ENCODE measurements at regions not wholly inside any gene's neighbourhood (a gene's known extent, or its start where the extent isn't known, plus 50 kb on each side); places are given as distances from the start of the nearest gene placed in this dataset.

GRCh38 chr22:27195094-27195493 is 537.7 kb downstream of the MIAT start:
- Histone ChIP-seq H2AFZ (ENCODE audit: low read depth, low read length) (no peak overlapping the region), H3K4me1 (ENCODE audit: low read length) (no peaks in the 10 kb centered on the region), H3K79me2 (ENCODE audit: low read length) (no peaks in the 10 kb centered on the region), H3K27ac (ENCODE audit: low read length) (no peak overlapping the region), H4K20me1 (ENCODE audit: insufficient read depth, low read length) (no peaks in the 10 kb centered on the region), H3K36me3 (replicated peaks; ENCODE audit: low read depth, low read length) (no peaks in the 10 kb centered on the region), H3K27me3 (ENCODE audit: low read depth, low read length) (peaks cover 8% of the 10 kb centered on the region), H3K4me2 (ENCODE audit: low read length) (no peak overlapping the region), H3K4me3 (ENCODE audit: low read length) (no peak overlapping the region), H3K9ac (ENCODE audit: low read length) (no peak overlapping the region), H3K9me3 (ENCODE audit: insufficient read depth, low read length) (no peaks in the 10 kb centered on the region)
- TF ChIP-seq EZH2phosphoT487 (IDR thresholded peaks at IDR 0.05; ENCODE audit: low read depth), result no peak
- TF ChIP-seq, protein P1, sequence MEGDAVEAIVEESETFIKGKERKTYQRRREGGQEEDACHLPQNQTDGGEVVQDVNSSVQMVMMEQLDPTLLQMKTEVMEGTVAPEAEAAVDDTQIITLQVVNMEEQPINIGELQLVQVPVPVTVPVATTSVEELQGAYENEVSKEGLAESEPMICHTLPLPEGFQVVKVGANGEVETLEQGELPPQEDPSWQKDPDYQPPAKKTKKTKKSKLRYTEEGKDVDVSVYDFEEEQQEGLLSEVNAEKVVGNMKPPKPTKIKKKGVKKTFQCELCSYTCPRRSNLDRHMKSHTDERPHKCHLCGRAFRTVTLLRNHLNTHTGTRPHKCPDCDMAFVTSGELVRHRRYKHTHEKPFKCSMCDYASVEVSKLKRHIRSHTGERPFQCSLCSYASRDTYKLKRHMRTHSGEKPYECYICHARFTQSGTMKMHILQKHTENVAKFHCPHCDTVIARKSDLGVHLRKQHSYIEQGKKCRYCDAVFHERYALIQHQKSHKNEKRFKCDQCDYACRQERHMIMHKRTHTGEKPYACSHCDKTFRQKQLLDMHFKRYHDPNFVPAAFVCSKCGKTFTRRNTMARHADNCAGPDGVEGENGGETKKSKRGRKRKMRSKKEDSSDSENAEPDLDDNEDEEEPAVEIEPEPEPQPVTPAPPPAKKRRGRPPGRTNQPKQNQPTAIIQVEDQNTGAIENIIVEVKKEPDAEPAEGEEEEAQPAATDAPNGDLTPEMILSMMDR (IDR thresholded peaks at IDR 0.05; ENCODE audit: low read depth, low read length), result no peak

- H3K4me1 ChIP-seq (ENCODE audit: low read length), result no peaks in the 10 kb centered on the region
- H4K20me1 ChIP-seq (ENCODE audit: insufficient read depth, low read length), result no peaks in the 10 kb centered on the region
- no peaks in the 10 kb centered on the region for H3K36me3 ChIP-seq (replicated peaks; ENCODE audit: low read depth, low read length)
- H3K9me3 ChIP-seq (ENCODE audit: insufficient read depth, low read length), result no peaks in the 10 kb centered on the region
- H3K4me2 ChIP-seq (ENCODE audit: low read length), result no peak overlapping the region
- no peaks in the 10 kb centered on the region for H3K79me2 ChIP-seq (ENCODE audit: low read length)
- no peak overlapping the region for H2AFZ ChIP-seq (ENCODE audit: low read depth, low read length)
- H3K27ac ChIP-seq (ENCODE audit: low read length), result no peak overlapping the region
- H3K27me3 ChIP-seq (ENCODE audit: low read depth, low read length), result peaks cover 8% of the 10 kb centered on the region
- no peak overlapping the region for H3K9ac ChIP-seq (ENCODE audit: low read length)
- no peak for TF ChIP-seq EZH2phosphoT487 (IDR thresholded peaks at IDR 0.05; ENCODE audit: low read depth)
- TF ChIP-seq, protein P1 (IDR thresholded peaks at IDR 0.05; ENCODE audit: low read depth, low read length), result no peak
- no peak overlapping the region for H3K4me3 ChIP-seq (ENCODE audit: low read length)
These were observed 538.1 kb downstream of the MIAT start for GRCh38 chr22:27195494-27195893.

GRCh38 chr22:27196606-27197005 is 539.2 kb downstream of the MIAT start:
- H3K4me2 ChIP-seq (ENCODE audit: low read length), result no peak overlapping the region
- no peak overlapping the region for H2AFZ ChIP-seq (ENCODE audit: low read depth, low read length)
- H3K79me2 ChIP-seq (ENCODE audit: low read length), result no peaks in the 10 kb centered on the region
- H3K9ac ChIP-seq (ENCODE audit: low read length), result no peak overlapping the region
- H3K27ac ChIP-seq (ENCODE audit: low read length), result no peak overlapping the region
- H4K20me1 ChIP-seq (ENCODE audit: insufficient read depth, low read length), result no peaks in the 10 kb centered on the region
- H3K4me3 ChIP-seq (ENCODE audit: low read length), result no peak overlapping the region
- TF ChIP-seq EZH2phosphoT487 (IDR thresholded peaks at IDR 0.05; ENCODE audit: low read depth), result no peak
- TF ChIP-seq, protein P1 (IDR thresholded peaks at IDR 0.05; ENCODE audit: low read depth, low read length), result no peak
- no peaks in the 10 kb centered on the region for H3K36me3 ChIP-seq (replicated peaks; ENCODE audit: low read depth, low read length)
- no peaks in the 10 kb centered on the region for H3K9me3 ChIP-seq (ENCODE audit: insufficient read depth, low read length)
- peaks cover 8% of the 10 kb centered on the region for H3K27me3 ChIP-seq (ENCODE audit: low read depth, low read length)
- H3K4me1 ChIP-seq (ENCODE audit: low read length), result no peaks in the 10 kb centered on the region

DNA sequence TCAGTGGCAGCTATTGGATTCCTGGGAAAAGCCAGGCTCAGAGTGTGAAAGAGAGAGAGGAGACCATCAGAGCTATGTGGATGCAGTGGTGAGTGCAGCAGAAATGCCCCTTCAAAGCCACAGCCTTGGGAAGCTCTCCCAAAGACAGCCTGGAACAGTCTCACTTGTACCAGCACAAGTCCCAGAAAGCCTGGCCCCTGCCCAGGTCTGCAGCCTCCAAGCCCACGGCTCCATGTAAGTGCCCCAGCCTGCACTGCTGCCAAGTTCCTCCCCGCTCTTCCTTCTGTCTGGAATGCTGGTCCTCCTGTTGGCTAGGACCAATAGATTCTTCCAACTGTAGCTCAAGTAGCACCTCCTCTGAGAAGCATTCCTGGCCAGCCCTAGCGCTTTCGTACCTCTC is 539.7 kb downstream of the MIAT start:
- Histone ChIP-seq H4K20me1 (ENCODE audit: insufficient read depth, low read length) (no peaks in the 10 kb centered on the region), H3K79me2 (ENCODE audit: low read length) (no peaks in the 10 kb centered on the region), H3K27me3 (ENCODE audit: low read depth, low read length) (peaks cover 8% of the 10 kb centered on the region), H3K27ac (ENCODE audit: low read length) (no peak overlapping the region), H3K4me3 (ENCODE audit: low read length) (no peak overlapping the region), H3K4me2 (ENCODE audit: low read length) (no peak overlapping the region), H3K9ac (ENCODE audit: low read length) (no peak overlapping the region), H3K4me1 (ENCODE audit: low read length) (no peaks in the 10 kb centered on the region), H3K9me3 (ENCODE audit: insufficient read depth, low read length) (no peaks in the 10 kb centered on the region), H3K36me3 (replicated peaks; ENCODE audit: low read depth, low read length) (no peaks in the 10 kb centered on the region), H2AFZ (ENCODE audit: low read depth, low read length) (no peak overlapping the region)
- TF ChIP-seq, protein P1 (IDR thresholded peaks at IDR 0.05; ENCODE audit: low read depth, low read length), result no peak
- TF ChIP-seq EZH2phosphoT487 (IDR thresholded peaks at IDR 0.05; ENCODE audit: low read depth), result no peak
